OCI-LY3 (cell line): ENCODE measurements at regions not wholly inside any gene's neighbourhood (a gene's known extent, or its start where the extent isn't known, plus 50 kb on each side); places are given as distances from the start of the nearest gene placed in this dataset.

Experiments used
- CTCF ChIP-seq: fragments of 200-600, 300-600 bp; sonication (generic); IDR thresholded peaks from 2 replicates; pipeline ENCODE4 v1.5.1; 2014; ENCODE audit warnings: antibody characterized with exemption, low read length, low read depth
- EZH2phosphoT487 ChIP-seq: fragments of 200-600 bp; shearing (Covaris generic); IDR thresholded peaks from 2 replicates; pipeline ENCODE4 v1.6.1; 2018; ENCODE audit warnings: antibody characterized with exemption, mixed run types, low read depth

DNA sequence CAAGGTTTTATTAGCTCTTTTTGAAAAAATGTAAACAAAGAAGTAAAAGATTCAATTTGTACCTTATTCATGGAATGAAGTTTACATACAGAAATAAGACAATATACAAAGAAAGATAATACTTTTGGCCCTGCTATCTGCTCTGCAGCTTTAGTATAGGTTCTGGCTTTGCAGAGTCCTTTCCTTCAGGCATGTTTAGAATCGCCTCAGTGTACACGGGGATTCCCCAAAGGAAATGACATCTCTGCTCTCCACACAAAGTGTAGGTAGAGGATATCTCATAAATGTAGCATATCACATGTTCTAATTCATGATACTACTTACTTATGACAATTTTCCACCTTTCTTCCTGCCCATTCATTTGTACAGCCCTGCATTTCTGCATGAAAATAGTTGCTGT, 222.6 kb upstream of the DPYD start:
- TF ChIP-seq CTCF (no peak), EZH2phosphoT487 (no peak)
